ENCODE measurements at regions not wholly inside any gene's neighbourhood (a gene's known extent, or its start where the extent isn't known, plus 50 kb on each side); places are given as distances from the start of the nearest gene placed in this dataset.

GRCh38 chr3:72232777-72233176, 447.8 kb upstream of the PROK2 start:
- no peaks in the 10 kb centered on the region for H3F3A ChIP-seq (replicated peaks; ENCODE audit: insufficient read depth)
- ChIA-PET POLR2A (no interaction called here), CTCF (interaction anchor here (1.7 kb wide), 1 partner anchor 45 kb away, joined by 3 read pairs; no protein-coding TSS in a partner anchor)
- H3K4me2 ChIP-seq, result no peak overlapping the region
- H3K9me3 ChIP-seq, result no peaks in the 10 kb centered on the region
- no peak overlapping the region for H3K27ac ChIP-seq (ENCODE audit: low read depth in 2 of 2, low read length in 1 of 2)
- DNase-seq, result no peak
- WGBS (ENCODE audit: low lambda C conversion rate), result 47% methylated on average over 6 of the region's 6 CpGs
- no peaks in the 10 kb centered on the region for H3K9me2 ChIP-seq
- TF ChIP-seq REST (IDR thresholded peaks at IDR 0.05; ENCODE audit: low read depth, low read length) (no peak), TCF12 (IDR thresholded peaks at IDR 0.05) (no peak), NRF1 (IDR thresholded peaks at IDR 0.05; ENCODE audit: low read depth, low read length) (no peak), SIN3A (IDR thresholded peaks at IDR 0.05; ENCODE audit: borderline replicate concordance, low read depth, low read length) (no peak), RCOR1 (IDR thresholded peaks at IDR 0.05; ENCODE audit: low read length) (no peak), TAF1 (IDR thresholded peaks at IDR 0.05; ENCODE audit: borderline replicate concordance, low read depth, low read length) (no peak)
- no peaks in the 10 kb centered on the region for H3K79me2 ChIP-seq (ENCODE audit: insufficient read depth)
- H3K4me3 ChIP-seq (ENCODE audit: low read depth in 2 of 2, low read length in 1 of 2), result no peak overlapping the region
- H2AFZ ChIP-seq (ENCODE audit: low read depth), result no peak overlapping the region
- H3K9ac ChIP-seq, result no peak overlapping the region
- peaks cover 0 to 2% of the 10 kb centered on the region in 2 experiments; a peak in 1 of 4 replicates for H3K4me1 ChIP-seq (ENCODE audit: control insufficient read depth in 1 of 2, insufficient read depth in 2 of 2, low read depth in 1 of 2, low read length in 1 of 2)
- no peaks in the 10 kb centered on the region for H3K36me3 ChIP-seq (replicated peaks in 1 of 2; ENCODE audit: control insufficient read depth in 1 of 2, insufficient read depth in 2 of 2, low read length in 1 of 2)
- peaks cover 4% of the 10 kb centered on the region; the same call in 1 of the 2 replicates for H3K27me3 ChIP-seq (ENCODE audit: insufficient read depth)
- H4K20me1 ChIP-seq (ENCODE audit: insufficient read depth), result no peaks in the 10 kb centered on the region

DNA sequence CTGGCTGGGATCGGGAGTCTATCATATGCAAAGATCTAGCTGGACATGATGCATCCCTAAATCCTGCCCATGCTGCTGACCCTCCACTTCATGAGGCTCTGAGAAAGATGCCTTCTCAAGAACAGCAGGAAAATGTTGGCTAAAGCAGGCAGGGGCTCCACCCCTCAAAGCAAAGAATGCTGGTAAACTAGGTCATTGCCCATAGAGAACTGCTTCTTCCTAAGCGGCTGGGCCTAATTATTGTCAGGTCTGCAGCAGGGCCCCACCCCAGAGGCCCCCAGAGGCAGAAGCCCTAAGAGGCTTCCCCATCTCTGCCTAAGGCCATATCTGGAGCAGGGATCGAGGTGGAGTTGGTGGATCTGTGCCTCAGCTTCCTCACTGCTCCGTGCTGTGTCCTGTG, 447.4 kb upstream of the PROK2 start:
- H3K9me3 ChIP-seq, result no peaks in the 10 kb centered on the region
- no peak overlapping the region for H3K4me3 ChIP-seq (ENCODE audit: low read depth in 2 of 2, low read length in 1 of 2)
- no peaks in the 10 kb centered on the region for H3K36me3 ChIP-seq (replicated peaks in 1 of 2; ENCODE audit: control insufficient read depth in 1 of 2, insufficient read depth in 2 of 2, low read length in 1 of 2)
- no peaks in the 10 kb centered on the region for H3K79me2 ChIP-seq (ENCODE audit: insufficient read depth)
- no peak overlapping the region for H3K4me2 ChIP-seq
- H3F3A ChIP-seq (replicated peaks; ENCODE audit: insufficient read depth), result no peaks in the 10 kb centered on the region
- no peaks in the 10 kb centered on the region for H3K4me1 ChIP-seq (ENCODE audit: control insufficient read depth in 1 of 2, insufficient read depth in 2 of 2, low read depth in 1 of 2, low read length in 1 of 2)
- H2AFZ ChIP-seq (ENCODE audit: low read depth), result no peak overlapping the region
- TF ChIP-seq MEF2A (IDR thresholded peaks at IDR 0.05; ENCODE audit: borderline replicate concordance, low read depth) (no peak), GABPA (IDR thresholded peaks at IDR 0.05; ENCODE audit: low read depth) (no peak), POLR2AphosphoS5 (IDR thresholded peaks at IDR 0.05; ENCODE audit: low read depth, low read length) (no peak), IRF3 (IDR thresholded peaks at IDR 0.05; ENCODE audit: low read depth, low read length) (no peak), YY1 (IDR thresholded peaks at IDR 0.05; ENCODE audit: low read depth) (no peak), GATA2 (CRISPR knock-in tag; IDR thresholded peaks at IDR 0.05) (no peak), JUND (IDR thresholded peaks at IDR 0.05) (no peak), RAD21 (IDR thresholded peaks at IDR 0.05; ENCODE audit: low read length) (no peak), FOSL2 (IDR thresholded peaks at IDR 0.05; ENCODE audit: borderline replicate concordance, low read depth) (no peak)
- H4K20me1 ChIP-seq (ENCODE audit: insufficient read depth), result no peaks in the 10 kb centered on the region
- WGBS (ENCODE audit: low lambda C conversion rate), result 50% methylated on average over 2 of the region's 4 CpGs
- ChIA-PET CTCF (interaction anchor here (1.7 kb wide), 1 partner anchor 45 kb away, joined by 3 read pairs; no protein-coding TSS in a partner anchor), POLR2A (no interaction called here)
- no peak overlapping the region for H3K9ac ChIP-seq
- no peak for DNase-seq
- no peak overlapping the region for H3K27ac ChIP-seq (ENCODE audit: low read depth in 2 of 2, low read length in 1 of 2)
- no peaks in the 10 kb centered on the region; the same call in 1 of the 2 replicates for H3K27me3 ChIP-seq (ENCODE audit: insufficient read depth)
- no peaks in the 10 kb centered on the region for H3K9me2 ChIP-seq
